AG09319 (cell line): ENCODE measurements at regions not wholly inside any gene's neighbourhood (a gene's known extent, or its start where the extent isn't known, plus 50 kb on each side); places are given as distances from the start of the nearest gene placed in this dataset.
"Not testable (repeated sequence)": the region's sequence is repeated elsewhere in the genome, so short reads cannot be mapped to it uniquely, and the experiment has no call there.

Source experiments
- DNase-seq: peaks from one replicate; pipeline ENCODE4 v3.0.0-alpha.2; 2010; ENCODE audit warnings: low read depth; ENCODE audit errors: extremely low read depth
- CTCF ChIP-seq: IDR thresholded peaks from 2 replicates; pipeline ENCODE4 v1.5.1; 2011; ENCODE audit warnings: low read depth, mild to moderate bottlenecking, inconsistent platforms, low read length, moderate library complexity

- no peak for TF ChIP-seq CTCF
- no peak for DNase-seq
These were observed 272.8 kb downstream of the OLFM4 start for GRCh38 chr13:53301449-53301848.

- DNase-seq, result not testable (repeated sequence)
These were observed 276.8 kb downstream of the OLFM4 start for GRCh38 chr13:53305419-53305818.

- DNase-seq, result no peak
- no peak for TF ChIP-seq CTCF
These were observed 282.2 kb downstream of the OLFM4 start for GRCh38 chr13:53310786-53311185.

GRCh38 chr13:53311561-53311960 lies 282.9 kb downstream of the OLFM4 start:
- TF ChIP-seq CTCF, result no peak
- no peak for DNase-seq

GRCh38 chr13:53321296-53321801 lies 292.7 kb downstream of the OLFM4 start:
- no peak for TF ChIP-seq CTCF
- DNase-seq, result no peak

- DNase-seq, result no peak
These were observed 296.0 kb downstream of the OLFM4 start for GRCh38 chr13:53324656-53325055.

GRCh38 chr13:53326716-53327115 lies 298.1 kb downstream of the OLFM4 start:
- no peak for DNase-seq
- TF ChIP-seq CTCF, result no peak

More at GRCh38 chr13:53324656-53325055, 296.0 kb downstream of the OLFM4 start:
- TF ChIP-seq CTCF, result no peak

- DNase-seq, result no peak
- no peak for TF ChIP-seq CTCF
These were observed 299.2 kb downstream of the OLFM4 start for GRCh38 chr13:53327680-53328315.
